Hepatocyte (in vitro differentiated cells): ENCODE measurements at regions not wholly inside any gene's neighbourhood (a gene's known extent, or its start where the extent isn't known, plus 50 kb on each side); places are given as distances from the start of the nearest gene placed in this dataset.

ENCODE experiments used
- DNase-seq: peaks from one replicate; pipeline ENCODE4 v3.0.0-alpha.2; 2016; ENCODE audit warnings: low spot score
- H2AFZ ChIP-seq: fragments of 200-600 bp; sonication (generic); 2 replicates; pipeline ENCODE4 v1.6.0; 2016; ENCODE audit warnings: antibody characterized with exemption, mild to moderate bottlenecking
- H3K27ac ChIP-seq: fragments of 200-600 bp; sonication (generic); 2 replicates; pipeline ENCODE4 v1.5.1; 2016; ENCODE audit warnings: mild to moderate bottlenecking
- H3K27me3 ChIP-seq: fragments of 200-600 bp; sonication (generic); 2 replicates; pipeline ENCODE4 v1.6.1; 2016
- H3K36me3 ChIP-seq: fragments of 200-600 bp; sonication (generic); replicated peaks from 2 replicates; pipeline ENCODE4 v1.5.1; 2016; ENCODE audit warnings: low read depth; ENCODE audit not compliant: insufficient read depth
- H3K4me1 ChIP-seq: fragments of 200-600 bp; sonication (generic); 2 replicates; pipeline ENCODE4 v1.5.1; 2016; ENCODE audit warnings: mild to moderate bottlenecking, moderate library complexity; ENCODE audit not compliant: insufficient read depth
- H3K4me2 ChIP-seq: fragments of 200-600 bp; sonication (generic); 2 replicates; pipeline ENCODE4 v1.6.0; 2016
- H3K4me3 ChIP-seq: fragments of 200-600 bp; sonication (generic); 2 replicates; pipeline ENCODE4 v1.5.1; 2016; ENCODE audit warnings: mild to moderate bottlenecking
- H3K79me2 ChIP-seq: fragments of 200-600 bp; sonication (generic); 2 replicates; pipeline ENCODE4 v1.6.0; 2017; ENCODE audit warnings: mild to moderate bottlenecking
- H3K9me2 ChIP-seq: fragments of 200-600 bp; sonication (generic); replicated peaks from 2 replicates; pipeline ENCODE4 v1.6.0; 2017; ENCODE audit warnings: mild to moderate bottlenecking; ENCODE audit not compliant: insufficient read depth
- H3K9me3 ChIP-seq: fragments of 200-600 bp; sonication (generic); 2 replicates; pipeline ENCODE4 v1.5.1; 2016; ENCODE audit warnings: low read depth, mild to moderate bottlenecking
- H4K20me1 ChIP-seq: fragments of 200-600 bp; sonication (generic); 2 replicates; pipeline ENCODE4 v1.6.0; 2016; ENCODE audit warnings: mild to moderate bottlenecking; ENCODE audit not compliant: insufficient read depth, poor library complexity, severe bottlenecking
- EZH2 ChIP-seq: fragments of 200-600 bp; sonication (generic); IDR thresholded peaks from 2 replicates; pipeline ENCODE4 v1.6.1; 2016; ENCODE audit warnings: antibody characterized with exemption, mild to moderate bottlenecking, borderline replicate concordance
- EZH2phosphoT487 ChIP-seq: fragments of 200-600 bp; sonication (generic); IDR thresholded peaks from one replicate; pipeline ENCODE4 v1.6.1; 2018; ENCODE audit warnings: antibody characterized with exemption, mild to moderate bottlenecking, low read depth, moderate library complexity; ENCODE audit not compliant: unreplicated experiment, severe bottlenecking
- WGBS: methylation state at CpG from one replicate; pipeline ENCODE4 v1.1.6; 2016; ENCODE audit warnings: low lambda C conversion rate; ENCODE audit errors: missing lambda C conversion rate; 5-methylcytosine and 5-hydroxymethylcytosine counted together
- TF ChIP-seq, protein P1 (sequence below): fragments of 200-600 bp; sonication (generic); IDR thresholded peaks from 2 replicates; pipeline ENCODE4 v1.5.1; 2016; ENCODE audit warnings: antibody characterized with exemption, mild to moderate bottlenecking; ENCODE audit not compliant: poor library complexity

DNA sequence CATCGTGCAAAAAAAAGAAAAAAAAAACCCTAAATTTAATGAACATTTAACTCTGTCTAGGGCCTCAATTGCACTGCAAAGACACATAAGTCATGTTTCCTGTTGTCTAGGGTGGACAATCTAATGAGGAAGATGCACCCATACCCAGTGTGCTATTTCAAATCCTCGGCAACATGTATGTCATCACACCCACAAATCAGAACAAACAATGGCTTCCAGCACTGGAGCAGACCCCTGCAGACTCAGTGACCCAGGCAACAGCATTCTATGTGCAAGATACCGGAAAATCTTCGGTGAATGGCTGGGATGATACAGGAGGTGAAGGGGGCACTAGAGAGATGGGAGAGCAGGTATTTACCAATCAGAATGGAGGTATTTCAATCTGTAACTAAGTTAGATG, 221.7 kb upstream of the XYLT1 start:
- H3K4me3 ChIP-seq, result no peak overlapping the region
- no peaks in the 10 kb centered on the region for H3K9me2 ChIP-seq
- no peaks in the 10 kb centered on the region for H3K36me3 ChIP-seq
- no peaks in the 10 kb centered on the region for H3K27me3 ChIP-seq
- TF ChIP-seq EZH2phosphoT487 (no peak), EZH2 (no peak)
- TF ChIP-seq, protein P1, sequence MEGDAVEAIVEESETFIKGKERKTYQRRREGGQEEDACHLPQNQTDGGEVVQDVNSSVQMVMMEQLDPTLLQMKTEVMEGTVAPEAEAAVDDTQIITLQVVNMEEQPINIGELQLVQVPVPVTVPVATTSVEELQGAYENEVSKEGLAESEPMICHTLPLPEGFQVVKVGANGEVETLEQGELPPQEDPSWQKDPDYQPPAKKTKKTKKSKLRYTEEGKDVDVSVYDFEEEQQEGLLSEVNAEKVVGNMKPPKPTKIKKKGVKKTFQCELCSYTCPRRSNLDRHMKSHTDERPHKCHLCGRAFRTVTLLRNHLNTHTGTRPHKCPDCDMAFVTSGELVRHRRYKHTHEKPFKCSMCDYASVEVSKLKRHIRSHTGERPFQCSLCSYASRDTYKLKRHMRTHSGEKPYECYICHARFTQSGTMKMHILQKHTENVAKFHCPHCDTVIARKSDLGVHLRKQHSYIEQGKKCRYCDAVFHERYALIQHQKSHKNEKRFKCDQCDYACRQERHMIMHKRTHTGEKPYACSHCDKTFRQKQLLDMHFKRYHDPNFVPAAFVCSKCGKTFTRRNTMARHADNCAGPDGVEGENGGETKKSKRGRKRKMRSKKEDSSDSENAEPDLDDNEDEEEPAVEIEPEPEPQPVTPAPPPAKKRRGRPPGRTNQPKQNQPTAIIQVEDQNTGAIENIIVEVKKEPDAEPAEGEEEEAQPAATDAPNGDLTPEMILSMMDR, result no peak
- no peak for DNase-seq
- no peaks in the 10 kb centered on the region for H3K4me1 ChIP-seq
- H4K20me1 ChIP-seq, result no peaks in the 10 kb centered on the region
- H3K79me2 ChIP-seq, result no peaks in the 10 kb centered on the region
- H3K4me2 ChIP-seq, result no peak overlapping the region
- H3K27ac ChIP-seq, result no peak overlapping the region
- H2AFZ ChIP-seq, result no peak overlapping the region
- 93% methylated on average over 4 of the region's 4 CpGs for WGBS
- no peaks in the 10 kb centered on the region for H3K9me3 ChIP-seq

DNA sequence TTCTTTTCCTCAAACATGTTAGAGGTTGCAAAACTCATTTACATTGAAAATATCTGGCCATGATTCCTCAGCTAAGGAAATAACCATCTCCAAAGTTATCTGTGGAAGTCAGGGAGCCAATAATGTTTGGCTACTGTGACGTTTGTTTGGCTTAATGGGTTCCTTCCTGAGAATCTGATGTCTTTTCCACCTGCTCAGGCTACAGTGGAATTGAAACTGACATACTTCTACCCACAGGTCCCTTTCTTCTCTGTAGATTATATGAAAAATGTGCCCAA, 221.1 kb upstream of the XYLT1 start:
- no peaks in the 10 kb centered on the region for H3K36me3 ChIP-seq
- no peaks in the 10 kb centered on the region for H3K79me2 ChIP-seq

DNA sequence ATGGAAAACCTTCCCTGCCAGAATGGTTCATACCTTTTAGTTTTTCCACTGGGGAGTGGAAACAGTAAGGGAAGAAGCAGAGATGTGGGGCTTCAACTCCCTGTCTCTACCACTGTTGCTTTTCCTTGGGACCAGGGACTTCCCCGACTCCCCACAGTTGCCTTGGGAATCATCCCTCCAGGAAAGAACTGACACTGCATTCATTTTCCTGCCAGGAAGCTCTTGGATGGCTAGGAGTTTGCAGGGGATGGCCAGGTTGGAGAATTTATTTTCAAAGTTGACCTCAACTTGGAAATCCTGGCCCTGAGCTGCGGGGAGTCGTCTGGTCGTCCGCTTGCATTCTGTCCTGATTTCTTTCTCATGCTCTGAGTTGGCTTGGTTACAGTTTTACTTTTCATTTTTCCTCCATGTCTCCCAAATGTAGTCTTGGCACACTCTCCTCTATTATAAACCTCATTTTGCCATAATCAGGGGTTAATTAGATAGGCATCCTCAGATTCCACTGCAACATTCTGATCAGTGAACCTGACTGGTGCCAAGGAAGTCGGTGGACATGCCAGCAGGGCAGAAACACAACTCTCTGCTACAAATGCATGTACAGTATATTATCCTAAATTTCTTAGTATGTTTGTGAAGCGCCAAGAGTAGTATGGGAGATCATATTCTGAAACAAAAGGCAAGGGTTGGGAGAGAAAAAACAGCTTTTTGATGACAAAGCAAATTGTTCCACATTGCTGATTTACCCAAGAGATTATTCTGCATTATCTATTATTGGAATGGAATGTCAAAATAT, 220.5 kb upstream of the XYLT1 start:
- no peak overlapping the region for H2AFZ ChIP-seq

More for the DNA sequence above, 221.1 kb upstream of the XYLT1 start:
- no peak overlapping the region for H3K27ac ChIP-seq
- DNase-seq, result no peak
- no peak overlapping the region for H3K4me2 ChIP-seq
- WGBS, result 46% methylated on average over 1 of the region's 1 CpG
- no peak overlapping the region for H2AFZ ChIP-seq
- H3K9me2 ChIP-seq, result no peaks in the 10 kb centered on the region
- no peaks in the 10 kb centered on the region for H3K27me3 ChIP-seq
- H3K4me3 ChIP-seq, result no peak overlapping the region
- H4K20me1 ChIP-seq, result no peaks in the 10 kb centered on the region
- H3K4me1 ChIP-seq, result no peaks in the 10 kb centered on the region
- H3K9me3 ChIP-seq, result no peaks in the 10 kb centered on the region
- no peak for TF ChIP-seq EZH2
- TF ChIP-seq, protein P1, result no peak
- no peak for TF ChIP-seq EZH2phosphoT487

More for the DNA sequence above, 220.5 kb upstream of the XYLT1 start:
- TF ChIP-seq, protein P1, result no peak
- no peak for TF ChIP-seq EZH2
- H3K4me1 ChIP-seq, result no peaks in the 10 kb centered on the region
- no peaks in the 10 kb centered on the region for H3K27me3 ChIP-seq
- H4K20me1 ChIP-seq, result no peaks in the 10 kb centered on the region
- 87% methylated on average over 7 of the region's 7 CpGs for WGBS
- no peaks in the 10 kb centered on the region for H3K9me2 ChIP-seq
- H3K27ac ChIP-seq, result no peak overlapping the region
- H3K4me2 ChIP-seq, result no peak overlapping the region
- H3K4me3 ChIP-seq, result no peak overlapping the region
- H3K36me3 ChIP-seq, result no peaks in the 10 kb centered on the region
- no peak for DNase-seq
- no peaks in the 10 kb centered on the region for H3K9me3 ChIP-seq
- H3K79me2 ChIP-seq, result no peaks in the 10 kb centered on the region
